EL (cell line): ENCODE measurements at regions not wholly inside any gene's neighbourhood (a gene's known extent, or its start where the extent isn't known, plus 50 kb on each side); places are given as distances from the start of the nearest gene placed in this dataset.
"Not testable (repeated sequence)": the region's sequence is repeated elsewhere in the genome, so short reads cannot be mapped to it uniquely, and the experiment has no call there.

Source experiments
- DNase-seq: peaks from one replicate; pipeline ENCODE4 v3.0.0-alpha.2; 2016

DNA sequence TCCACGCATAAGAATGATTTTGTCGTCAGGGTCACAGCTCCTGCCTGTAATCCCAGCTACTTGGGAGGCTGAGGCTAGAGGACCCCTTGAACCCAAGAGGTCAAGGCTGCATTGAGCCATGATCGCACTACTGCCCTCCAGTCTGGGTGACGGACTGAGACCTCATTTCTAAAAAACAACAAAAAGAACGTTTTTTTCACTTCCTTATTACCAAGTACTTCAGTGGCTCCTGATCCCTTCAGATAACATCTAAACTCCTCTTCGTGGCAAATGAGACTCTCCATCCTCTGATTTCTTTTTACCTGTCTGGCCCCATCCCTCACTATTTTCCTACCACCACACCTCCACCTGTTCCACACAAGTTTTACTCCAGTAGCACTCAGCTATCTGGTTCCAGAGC is 105.4 kb upstream of the TLK1 start:
- DNase-seq = no peak

DNA sequence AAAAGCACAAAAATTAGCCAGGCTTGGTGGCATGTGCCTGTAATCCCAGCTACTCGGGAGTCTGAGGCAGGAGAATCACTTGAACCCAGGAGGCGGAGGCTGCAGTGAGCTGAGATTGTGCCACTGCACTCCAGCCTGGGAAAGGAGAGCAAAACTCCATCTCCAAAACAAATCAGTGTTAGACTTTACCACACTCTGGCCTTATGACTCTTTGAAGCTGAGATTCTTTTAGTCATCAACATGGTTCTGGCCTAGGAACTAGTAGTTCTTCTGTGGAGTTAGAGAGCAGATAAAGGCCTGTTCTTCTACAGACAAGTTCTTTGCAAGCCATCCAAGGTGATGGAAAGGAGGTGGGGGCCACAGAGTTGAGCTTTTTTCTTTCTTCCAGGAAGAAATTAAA is 100.8 kb upstream of the TLK1 start:
- not testable (repeated sequence) for DNase-seq

DNA sequence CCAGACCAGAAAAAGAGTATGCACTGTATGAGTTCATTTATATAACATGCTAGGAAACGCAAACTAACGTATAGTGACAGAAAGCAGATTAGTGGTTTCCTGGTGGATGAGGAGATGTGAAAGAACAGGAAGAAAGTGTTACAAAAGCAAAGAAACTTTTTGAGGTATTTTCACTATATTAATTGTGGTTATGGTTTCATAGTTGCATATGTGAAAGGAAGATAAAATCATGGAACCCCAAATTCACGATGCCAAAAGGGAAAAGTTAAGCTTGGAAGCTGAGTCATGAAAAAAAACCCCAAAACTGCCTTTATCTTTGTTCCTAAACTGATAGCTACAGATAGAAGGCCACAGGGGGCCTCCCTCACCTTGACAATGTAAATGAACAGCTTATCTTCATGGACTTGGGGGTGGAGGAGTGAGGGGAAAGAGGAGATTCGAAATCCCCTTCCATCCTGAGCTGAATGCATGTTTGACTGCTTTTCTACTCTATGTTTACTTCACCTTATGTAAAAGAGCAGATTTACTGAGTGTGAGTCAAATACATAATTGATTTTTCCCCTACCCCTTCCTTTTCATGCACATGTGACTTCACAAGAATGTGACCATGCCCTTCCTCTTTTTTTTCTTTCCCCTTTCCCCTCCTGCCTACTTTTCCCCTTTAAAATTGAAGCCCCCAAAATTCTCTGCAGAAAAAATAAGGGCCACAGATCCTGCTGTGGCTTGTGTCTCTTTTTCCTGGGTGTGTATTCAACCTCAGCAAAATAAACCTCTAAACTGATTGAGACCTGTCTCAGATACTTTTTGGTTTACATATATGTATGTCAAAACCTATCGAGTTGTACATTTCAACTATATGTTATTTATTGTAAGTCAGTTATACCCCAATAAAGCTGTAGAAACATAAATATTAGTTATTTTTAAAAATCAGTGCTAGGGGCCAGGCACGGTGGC is 100.1 kb upstream of the TLK1 start:
- no peak for DNase-seq

DNA sequence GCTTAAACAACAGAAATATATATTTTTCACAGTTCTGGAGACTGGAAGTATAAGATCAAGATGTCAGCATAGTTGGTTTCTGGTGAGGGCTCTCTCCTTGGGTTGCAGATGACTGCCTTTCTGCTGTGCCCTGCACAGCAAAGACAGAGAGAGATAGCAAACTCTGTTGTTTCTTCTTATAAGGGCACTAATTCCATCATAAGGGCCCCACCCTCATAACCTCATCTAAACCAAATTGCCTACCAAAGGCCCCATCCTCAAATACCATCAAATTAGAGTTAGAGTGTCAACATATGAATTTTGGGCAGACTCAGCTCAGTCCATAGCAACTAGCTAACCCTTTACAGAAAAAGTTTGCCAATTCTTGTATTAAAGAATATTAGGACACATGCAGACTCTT is 94.0 kb upstream of the TLK1 start:
- no peak for DNase-seq

DNA sequence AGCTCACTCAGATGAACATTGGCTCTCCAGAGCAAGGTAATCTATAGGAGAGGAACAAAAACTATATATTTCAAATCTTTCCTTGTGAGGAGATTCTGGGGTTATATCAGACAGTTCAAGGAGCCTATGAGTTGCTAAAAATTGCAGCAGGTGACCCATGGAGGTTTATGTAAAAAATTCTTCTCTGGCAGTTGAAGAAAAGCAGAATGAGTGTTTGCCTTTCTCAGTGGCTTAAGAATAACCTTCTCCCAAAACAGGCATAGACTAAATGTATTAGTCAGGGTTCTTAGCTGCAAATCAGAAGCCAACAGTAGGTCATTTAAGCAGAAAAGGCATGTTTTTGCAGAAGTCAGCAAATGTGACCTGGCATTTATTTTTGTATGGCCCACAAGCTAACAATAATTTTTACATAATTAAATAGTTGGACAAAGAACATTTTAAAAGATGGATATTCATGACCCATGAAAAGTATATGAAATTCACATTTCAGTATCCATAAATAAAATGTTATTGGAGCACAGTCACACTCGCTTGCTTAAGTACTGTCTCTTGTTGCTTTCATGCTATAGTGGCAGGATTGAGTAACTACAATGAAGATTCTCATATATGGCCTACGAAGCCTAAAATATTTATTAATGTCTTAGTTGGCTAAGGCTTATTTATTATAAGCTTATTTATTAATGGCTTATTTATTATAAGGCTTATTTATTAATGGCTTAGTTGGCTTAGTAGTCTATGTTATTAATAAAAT is 93.4 kb upstream of the TLK1 start:
- DNase-seq = no peak

DNA sequence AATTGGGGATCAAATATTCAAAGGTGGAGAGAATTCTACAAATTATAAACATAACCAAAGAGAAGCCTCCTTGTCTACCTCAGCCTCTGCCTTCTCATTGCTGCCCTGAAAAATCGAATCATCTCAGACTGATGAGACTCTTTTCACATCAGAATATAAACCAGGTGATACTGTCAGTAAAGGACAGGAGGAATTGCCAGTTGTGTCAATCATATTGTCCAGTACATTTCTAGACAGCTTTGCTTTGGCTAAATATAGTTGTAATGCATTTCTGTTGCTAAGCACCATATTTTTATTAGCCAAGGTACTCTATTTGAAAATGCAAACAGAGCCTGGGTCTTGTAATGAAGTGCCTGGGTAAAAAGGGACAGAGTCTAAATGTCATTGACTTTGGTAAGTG is 92.6 kb upstream of the TLK1 start:
- no peak for DNase-seq

DNA sequence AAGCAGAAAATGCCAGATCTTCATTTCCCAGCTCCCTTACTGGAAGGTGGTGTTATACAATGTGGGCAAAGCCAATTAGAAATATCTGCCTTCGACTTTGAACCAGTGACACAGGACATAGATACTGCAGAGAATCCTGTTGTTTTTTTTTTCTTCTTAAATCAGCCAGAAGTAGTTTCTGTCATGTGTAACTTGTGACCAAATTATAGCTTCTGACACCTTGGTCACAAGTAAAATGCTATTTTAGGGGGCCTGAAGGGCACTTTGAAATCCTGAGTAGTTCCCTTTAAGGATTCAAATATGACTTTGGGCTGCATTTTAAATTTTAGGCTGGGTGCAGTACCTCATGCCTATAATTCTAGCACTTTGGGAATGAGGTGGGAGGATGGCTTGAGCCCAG is 89.0 kb upstream of the TLK1 start:
- no peak for DNase-seq

DNA sequence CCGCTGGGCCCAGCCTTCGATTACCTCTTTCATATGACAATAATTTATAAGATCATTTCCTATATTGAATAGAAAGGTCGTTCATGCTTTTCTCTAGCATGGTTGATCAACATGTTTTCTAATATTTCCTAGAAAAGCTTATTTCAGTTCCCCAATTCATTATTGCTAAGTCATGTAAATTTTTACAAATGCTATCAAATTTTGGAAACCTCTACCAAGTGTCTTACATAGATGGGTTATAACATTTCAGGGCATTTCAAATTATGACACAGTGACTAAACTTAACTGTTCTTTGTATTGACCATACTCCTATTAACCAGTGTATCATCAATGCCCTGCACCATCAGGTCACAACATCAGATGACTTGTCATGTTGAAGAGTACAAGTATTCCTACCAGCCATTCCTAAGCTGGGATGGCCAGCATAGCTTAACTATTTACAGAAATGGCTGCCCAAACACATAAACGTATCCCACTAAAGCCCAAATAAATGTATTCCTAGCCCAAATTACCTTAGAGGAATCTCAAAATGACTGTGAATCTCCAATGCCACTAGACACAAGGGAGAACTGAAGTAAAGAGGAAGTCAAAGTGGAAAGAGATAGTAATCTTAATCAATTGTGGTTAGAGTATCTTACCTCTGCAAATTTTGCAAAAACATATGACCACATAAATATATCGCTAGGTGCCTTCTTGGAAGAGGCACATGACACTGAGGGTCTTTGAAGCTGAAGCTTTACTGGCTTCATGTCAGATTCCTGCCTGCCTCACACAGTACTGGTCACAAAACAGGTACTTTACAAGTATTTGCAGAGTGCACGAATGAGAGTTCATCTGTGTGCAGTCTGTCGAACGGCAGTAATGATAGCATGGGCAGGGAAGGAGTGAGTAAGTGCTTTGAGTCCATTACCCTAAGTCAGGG is 87.3 kb upstream of the TLK1 start:
- DNase-seq = no peak

DNA sequence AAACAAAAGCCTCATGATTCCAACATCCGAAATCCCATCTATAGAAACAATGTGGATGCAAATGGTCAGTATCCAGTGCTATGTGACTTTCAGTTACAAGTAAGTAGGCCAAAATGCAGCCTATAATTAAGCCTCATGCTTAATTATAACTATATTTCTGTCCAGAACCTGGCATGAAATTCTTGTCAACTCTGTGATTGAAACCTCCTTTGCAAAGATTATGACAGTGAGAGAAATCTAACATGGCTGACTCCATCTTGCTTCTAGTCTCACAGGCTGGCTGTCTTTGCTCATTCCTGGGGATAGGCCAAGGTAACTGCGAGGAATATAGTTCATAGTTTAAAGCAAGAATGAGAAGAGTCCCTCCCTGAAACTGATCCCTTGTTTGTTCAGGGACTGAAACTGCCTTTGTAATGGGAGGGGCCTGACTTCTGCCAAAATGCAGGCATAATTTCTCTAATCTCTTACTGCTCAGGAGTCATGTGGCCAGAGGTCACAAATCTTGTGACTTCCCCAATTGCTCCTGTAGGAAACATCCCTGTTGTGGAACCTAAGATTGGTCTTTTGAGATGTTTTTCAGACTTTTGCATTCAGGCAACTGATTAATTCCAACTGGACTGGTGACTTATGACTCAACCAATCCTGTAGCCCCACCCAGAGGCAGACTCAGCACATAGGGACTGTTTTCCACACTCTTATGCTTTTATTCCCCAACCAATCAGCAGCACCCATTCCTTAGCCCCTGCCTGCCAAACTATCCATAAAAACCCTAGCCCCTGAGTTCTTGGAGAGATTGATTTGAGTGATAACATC is 84.5 kb upstream of the TLK1 start:
- DNase-seq = peak; percentile 26

DNA sequence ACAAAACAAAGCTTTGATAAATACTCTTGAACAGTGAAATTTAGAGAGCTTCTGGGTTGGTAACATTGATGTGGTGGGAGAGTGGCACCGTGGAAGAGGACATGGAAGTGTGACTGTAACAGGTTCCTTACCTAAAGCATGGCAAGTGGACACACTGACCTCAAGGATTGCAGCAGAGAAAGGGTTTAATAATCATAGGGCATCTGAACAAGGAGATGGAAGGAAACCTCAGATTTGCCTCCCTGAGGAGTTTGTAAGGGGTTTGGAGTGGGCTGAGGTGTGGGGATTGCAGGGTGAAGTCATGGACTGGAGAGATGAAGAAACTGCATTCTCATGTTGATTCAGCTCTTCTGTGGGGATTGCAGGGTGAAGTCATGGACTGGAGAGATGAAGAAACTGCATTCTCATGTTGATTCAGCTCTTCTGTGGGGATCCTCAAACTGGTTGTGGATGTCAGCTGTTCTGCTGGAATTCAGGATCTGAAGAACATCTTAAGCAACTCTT is 83.8 kb upstream of the TLK1 start:
- DNase-seq = peak; percentile 39

DNA sequence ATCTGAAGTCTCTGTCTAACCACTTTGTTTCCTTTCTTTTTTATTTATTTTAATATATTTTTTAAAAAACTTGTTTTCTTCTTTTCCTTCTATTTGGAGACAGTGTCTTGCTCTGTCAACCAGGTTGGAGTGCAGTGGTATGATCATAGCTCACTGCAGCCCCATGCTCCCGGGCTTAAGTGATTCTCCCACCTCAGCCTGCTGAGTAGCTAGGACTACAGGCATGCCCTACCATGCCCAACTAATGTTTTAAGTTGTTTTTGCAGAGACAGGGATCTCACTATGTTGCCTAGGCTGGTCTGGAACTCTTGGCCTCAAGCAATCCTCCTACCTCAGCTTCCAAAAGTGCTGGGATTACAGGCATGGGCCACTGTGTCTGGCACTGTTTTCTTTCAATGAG is 81.1 kb upstream of the TLK1 start:
- DNase-seq = no peak

DNA sequence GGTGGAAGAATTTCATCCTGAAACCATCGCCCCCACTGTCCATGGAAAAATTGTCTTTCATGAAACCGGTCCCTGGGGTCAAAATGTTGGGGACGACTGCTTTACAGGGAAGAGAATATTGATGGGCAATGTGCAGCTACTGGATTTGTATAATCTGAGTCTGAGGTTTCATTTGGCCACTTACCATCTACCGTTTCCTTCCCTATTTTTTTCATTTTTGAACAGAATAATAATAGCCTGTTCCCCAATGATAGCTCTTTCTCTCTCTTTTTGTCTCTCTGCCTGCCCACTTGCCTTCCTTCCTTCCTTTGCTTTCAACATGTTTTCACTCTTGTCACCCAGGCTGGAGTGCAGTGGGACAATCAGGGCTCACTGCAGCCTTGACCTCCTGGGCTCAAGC is 78.3 kb upstream of the TLK1 start:
- no peak for DNase-seq

DNA sequence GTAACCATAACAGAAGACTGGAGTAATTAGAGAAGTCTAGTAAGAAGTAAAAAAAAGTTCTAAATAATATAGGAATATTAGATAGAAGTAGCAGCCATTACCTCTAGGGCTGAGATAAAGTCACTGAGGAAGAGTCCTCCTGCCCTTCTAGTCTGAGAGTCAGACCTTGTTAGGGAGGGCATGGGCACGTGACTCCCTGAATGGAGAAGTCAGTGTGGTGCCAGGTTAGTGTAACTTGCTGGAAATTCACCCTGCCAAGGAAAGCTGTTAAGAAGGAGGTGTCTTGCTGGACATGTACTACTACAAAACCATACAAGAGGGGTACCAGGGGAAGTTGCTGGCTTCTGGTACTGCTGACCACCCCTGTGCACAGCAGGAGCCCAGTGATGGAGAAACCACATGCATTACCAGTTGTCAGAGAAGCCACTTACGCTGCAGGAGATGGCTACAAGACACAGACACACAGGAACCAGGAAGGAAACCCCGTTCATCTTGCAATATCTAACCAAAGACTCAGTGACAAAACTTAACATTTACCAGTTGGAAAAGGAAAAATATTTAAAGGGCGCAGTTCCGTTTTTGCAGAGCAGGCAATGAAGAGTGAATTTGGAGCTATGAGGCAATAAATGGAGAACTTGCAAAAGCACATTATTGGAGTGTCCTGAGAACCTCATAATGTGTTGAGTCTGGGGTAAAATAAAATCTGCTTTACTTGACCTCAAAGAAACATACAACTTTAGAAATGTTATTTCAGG is 77.2 kb upstream of the TLK1 start:
- DNase-seq = no peak

DNA sequence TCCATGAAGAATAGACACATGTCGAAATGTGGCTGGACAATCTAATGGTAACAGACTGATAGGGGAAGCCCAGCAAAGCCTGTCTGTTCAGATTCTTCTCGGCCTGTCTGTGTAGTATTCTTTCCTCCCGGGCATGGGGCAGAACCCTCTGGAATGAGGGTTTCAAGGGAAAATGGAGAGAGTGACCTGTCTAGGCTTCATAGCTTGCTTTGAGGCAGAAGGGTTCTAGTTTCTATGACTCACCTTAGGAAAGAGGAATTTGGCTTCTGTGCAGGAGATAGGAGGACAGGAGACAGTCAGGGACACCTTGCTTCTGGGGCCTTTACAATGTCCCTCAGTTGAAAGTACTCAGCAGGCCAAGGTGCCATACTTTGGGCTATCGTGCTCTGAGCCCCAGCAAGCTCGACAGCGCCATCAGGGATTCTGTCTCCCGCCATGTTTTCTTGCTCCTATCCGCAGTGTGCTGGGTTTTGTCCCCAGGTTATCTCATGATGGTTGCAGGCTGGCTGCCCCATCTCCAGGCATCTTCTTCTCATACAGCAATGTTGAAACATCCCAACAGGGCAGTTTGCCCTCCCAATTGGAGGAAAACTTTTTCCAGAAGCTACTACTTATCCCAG is 74.7 kb upstream of the TLK1 start:
- DNase-seq = no peak

DNA sequence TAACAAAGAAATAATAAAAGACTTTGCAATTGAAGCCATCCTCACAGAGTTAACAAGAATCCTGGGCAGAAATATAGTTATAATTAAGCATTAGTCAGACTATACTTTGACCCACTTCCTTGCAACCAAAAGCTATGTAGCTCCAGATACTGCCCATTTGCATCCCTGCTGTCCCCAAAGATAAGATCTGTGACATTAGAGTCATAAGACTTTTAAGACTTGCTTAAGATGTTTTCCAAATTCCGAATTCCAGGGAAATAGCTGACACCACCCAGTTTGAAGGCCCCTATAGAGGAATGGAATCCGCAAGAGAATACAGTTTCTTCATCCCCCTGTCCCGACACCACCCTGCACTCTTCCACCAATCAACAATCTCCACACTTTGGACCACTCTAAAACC is 69.5 kb upstream of the TLK1 start:
- no peak for DNase-seq

DNA sequence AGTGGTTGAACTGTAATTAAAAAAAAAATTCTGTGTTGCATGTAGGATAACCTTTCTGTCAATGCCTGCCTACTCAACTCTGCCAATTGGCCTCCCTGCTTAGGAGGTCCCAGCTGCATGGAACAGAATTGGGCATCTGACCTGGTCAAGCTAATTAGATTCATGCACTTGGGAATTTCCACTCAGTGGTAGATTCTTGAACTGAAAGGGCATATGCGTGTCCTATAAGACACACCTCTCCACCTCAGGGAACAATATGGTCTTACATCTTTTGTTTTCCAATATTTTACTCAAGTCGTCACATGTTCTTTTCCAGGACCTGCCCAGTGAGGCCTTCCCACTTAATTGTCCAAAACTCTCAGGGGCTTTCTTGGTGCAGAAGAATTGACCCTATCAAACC is 68.1 kb upstream of the TLK1 start:
- no peak for DNase-seq

DNA sequence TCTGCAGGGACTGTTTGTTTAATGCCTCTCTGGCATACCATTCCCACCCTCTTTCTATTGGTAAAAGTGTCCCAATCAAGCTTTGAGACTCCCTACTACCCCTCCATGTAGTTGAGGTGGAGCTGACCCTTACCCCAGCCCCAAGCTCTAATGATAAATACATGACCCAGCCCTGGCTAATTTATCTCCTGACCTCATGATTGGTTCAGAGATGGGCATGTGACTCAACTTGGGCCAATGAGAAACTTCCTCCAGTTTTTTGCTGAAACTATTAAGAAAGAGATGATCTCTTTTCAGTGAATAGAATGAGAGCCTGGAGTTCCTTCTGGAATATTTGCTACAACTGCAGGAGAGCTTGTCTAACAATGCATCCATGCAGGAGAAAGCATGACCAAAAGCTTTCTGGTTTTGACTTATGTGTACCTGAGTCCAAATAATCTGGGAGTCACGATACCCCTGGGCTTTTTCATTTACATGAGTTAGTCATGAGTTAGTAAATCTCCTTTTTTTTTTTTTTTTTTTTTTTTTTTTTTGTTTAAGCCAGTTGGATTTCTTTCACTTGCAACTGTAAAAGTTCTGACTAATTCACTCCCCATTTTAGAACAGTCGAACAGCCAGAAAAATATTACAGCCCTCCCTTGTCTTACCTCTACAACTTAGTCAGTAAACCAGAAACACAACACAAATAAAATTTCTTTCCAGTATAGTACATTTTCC is 66.5 kb upstream of the TLK1 start:
- no peak for DNase-seq

DNA sequence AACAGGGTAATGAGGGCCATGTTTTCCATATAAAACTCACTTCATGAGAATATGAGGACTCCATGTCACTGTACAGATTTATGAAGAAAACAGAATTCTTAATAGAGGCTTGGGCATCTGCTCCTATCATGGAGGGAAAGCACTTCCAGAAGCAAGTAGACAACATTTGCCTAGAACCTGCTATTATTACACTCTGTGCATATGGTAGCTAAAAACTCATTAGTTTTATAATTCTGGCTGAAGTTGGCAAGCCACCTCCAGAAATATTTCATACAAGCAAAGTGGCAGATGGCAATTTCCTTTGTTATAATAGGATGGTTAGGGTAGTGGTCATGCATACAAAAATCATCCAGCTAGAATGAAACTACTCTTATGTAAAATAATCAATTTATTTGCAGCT is 65.8 kb upstream of the TLK1 start:
- DNase-seq = no peak

DNA sequence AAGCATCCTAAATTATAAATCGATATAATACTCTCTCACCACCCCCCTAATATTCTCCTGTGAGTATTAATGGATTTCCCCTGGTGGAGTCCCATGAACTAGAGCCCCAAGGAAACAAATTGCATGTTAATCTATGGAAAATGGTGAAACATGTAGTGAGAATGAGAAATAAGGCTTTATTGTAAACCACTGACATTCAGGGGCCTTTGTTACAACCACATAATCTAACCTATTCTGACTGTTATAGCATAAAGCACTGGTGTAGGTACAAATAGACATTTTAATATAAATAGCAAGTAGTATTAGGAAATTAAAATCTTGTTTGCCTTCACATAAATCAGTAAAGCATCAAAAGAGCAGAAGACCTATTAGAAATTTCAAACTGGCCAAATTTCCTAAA is 65.3 kb upstream of the TLK1 start:
- no peak for DNase-seq

DNA sequence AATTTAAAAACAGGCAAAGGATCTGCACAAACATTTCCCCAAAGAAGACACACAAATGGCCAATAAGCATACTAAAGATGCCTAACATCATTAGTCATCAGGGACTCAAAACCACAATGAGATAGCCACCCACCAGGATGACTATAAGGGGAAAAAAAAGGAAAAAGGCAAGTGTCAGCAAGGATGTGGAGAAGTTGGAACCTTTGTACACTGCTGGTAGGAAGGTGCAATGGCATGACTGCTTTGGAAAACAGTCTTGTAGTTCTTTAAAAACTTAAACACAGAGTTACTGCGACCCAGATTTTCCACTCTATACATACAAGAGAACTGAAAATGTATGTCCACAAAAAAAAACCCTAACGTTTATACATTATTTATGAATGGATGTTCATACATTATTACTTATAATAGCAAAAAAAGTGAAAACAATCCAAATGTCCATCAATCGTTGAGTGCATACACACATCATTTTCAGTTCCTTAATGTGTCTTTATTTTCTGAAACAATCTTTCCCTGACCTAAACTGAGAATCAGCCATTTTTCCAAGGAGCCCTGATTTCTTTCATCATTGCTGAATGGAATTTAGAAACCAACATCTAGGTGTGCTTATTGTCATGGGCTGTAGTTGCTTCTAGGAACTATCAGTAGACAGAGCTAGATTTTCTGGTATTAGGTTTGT is 64.7 kb upstream of the TLK1 start:
- peak; percentile 94 for DNase-seq
